Uterus (tissue), 2 donors: ENCODE measurements at regions not wholly inside any gene's neighbourhood (a gene's known extent, or its start where the extent isn't known, plus 50 kb on each side); places are given as distances from the start of the nearest gene placed in this dataset.

Experiments
- POLR2A ChIP-seq, 2 donors: fragments of 450-650 bp; IDR thresholded peaks; one replicate each; pipeline ENCODE4 v1.6.1; 2016; ENCODE audit warnings: antibody characterized with exemption in 2 of 2, mild to moderate bottlenecking in 1 of 2, moderate library complexity in 1 of 2
- TF ChIP-seq, protein P1 (sequence below), 4 experiments: fragments of 200-600 bp in 2 of 4; fragments of 450-650 bp in 2 of 4; sonication (generic) in 2 of 4; IDR thresholded peaks; one replicate each; pipeline ENCODE4 v1.5.1; 2016 to 2019; ENCODE audit warnings: antibody characterized with exemption in 4 of 4, mild to moderate bottlenecking in 2 of 4, moderate library complexity in 1 of 4

- no peak for TF ChIP-seq POLR2A (IDR thresholded peaks at IDR 0.05)
- TF ChIP-seq, protein P1, sequence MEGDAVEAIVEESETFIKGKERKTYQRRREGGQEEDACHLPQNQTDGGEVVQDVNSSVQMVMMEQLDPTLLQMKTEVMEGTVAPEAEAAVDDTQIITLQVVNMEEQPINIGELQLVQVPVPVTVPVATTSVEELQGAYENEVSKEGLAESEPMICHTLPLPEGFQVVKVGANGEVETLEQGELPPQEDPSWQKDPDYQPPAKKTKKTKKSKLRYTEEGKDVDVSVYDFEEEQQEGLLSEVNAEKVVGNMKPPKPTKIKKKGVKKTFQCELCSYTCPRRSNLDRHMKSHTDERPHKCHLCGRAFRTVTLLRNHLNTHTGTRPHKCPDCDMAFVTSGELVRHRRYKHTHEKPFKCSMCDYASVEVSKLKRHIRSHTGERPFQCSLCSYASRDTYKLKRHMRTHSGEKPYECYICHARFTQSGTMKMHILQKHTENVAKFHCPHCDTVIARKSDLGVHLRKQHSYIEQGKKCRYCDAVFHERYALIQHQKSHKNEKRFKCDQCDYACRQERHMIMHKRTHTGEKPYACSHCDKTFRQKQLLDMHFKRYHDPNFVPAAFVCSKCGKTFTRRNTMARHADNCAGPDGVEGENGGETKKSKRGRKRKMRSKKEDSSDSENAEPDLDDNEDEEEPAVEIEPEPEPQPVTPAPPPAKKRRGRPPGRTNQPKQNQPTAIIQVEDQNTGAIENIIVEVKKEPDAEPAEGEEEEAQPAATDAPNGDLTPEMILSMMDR (IDR thresholded peaks at IDR 0.05), result no peak
Observed at GRCh38 chr13:72648513-72649065, 78.8 kb downstream of the MZT1 start.
